ENCODE measurements at regions not wholly inside any gene's neighbourhood (a gene's known extent, or its start where the extent isn't known, plus 50 kb on each side); places are given as distances from the start of the nearest gene placed in this dataset.

GRCh38 chr21:39109163-39109530, 74.1 kb downstream of the PSMG1 start (continued):
- TF ChIP-seq, protein P1, sequence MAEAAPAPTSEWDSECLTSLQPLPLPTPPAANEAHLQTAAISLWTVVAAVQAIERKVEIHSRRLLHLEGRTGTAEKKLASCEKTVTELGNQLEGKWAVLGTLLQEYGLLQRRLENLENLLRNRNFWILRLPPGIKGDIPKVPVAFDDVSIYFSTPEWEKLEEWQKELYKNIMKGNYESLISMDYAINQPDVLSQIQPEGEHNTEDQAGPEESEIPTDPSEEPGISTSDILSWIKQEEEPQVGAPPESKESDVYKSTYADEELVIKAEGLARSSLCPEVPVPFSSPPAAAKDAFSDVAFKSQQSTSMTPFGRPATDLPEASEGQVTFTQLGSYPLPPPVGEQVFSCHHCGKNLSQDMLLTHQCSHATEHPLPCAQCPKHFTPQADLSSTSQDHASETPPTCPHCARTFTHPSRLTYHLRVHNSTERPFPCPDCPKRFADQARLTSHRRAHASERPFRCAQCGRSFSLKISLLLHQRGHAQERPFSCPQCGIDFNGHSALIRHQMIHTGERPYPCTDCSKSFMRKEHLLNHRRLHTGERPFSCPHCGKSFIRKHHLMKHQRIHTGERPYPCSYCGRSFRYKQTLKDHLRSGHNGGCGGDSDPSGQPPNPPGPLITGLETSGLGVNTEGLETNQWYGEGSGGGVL (tag by site-specific recombination; IDR thresholded peaks at IDR 0.05) = no peak
- TF ChIP-seq ZNF202 (tag by site-specific recombination; IDR thresholded peaks at IDR 0.05; ENCODE audit: borderline replicate concordance) = no peak

DNA sequence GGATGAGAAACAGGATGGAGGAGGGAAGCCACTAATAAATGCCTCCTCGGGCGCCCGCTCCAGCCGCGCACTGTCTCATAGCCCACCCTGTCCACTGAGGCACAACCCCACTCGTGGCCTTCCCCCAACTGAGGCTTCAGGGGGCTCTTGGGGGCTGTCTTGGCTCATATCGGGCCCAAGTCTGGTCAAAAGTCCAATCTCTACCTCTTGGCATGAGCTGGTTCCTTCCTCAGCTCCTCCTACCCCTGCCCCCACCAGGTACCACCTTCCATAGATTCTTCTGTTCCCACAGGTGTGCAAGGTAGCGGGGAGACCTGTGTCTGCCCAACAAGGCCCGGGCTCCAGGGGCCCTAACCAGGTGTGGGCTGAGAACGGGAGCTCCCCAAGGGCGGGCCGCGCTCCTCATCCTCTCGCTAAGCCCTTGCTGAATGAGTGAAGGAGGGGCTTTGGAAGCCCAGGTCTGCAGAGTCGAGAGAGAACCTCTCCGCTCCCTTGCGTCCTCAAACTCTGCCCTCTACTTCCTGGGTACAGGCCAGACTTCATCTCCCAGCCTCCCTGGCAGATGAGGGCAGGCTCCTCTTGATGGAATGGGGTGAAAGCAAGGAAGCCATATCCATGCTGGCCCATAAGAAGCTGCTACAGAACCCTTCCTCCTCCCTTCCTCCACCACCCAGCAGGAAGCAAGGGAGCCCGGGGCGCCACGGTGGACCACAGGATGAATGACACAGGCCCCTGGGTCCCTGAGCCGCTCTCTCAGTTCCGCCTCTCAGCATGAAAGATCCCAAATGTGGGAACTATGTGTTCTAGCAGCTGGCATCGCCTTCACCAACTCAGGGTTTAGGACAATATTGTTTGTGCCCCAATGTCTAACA, 74.7 kb downstream of the PSMG1 start:
- Histone ChIP-seq H3K27ac (ENCODE audit: extremely low read depth, low read depth, low read length) (no peak overlapping the region), H3K4me3 (ENCODE audit: low read depth, low read length) (no peak overlapping the region), H3K36me3 (ENCODE audit: control insufficient read depth in 2 of 2, insufficient read depth in 1 of 2, low read length in 2 of 2) (no peaks in the 10 kb centered on the region), H3K9me3 (ENCODE audit: control insufficient read depth, insufficient read depth, low read depth, low read length) (no peaks in the 10 kb centered on the region), H3K4me1 (ENCODE audit: control insufficient read depth, insufficient read depth, low read length) (no peaks in the 10 kb centered on the region)
- POLR2A ChIA-PET = no interaction called here
- CTCF ChIA-PET = interaction anchor here (0.6 kb wide), 1 partner anchor 1360 kb away, joined by 3 read pairs; no protein-coding TSS in a partner anchor
- TF ChIP-seq ZNF623 (tag by site-specific recombination; IDR thresholded peaks at IDR 0.05) (no peak), ZSCAN16 (tag by site-specific recombination; IDR thresholded peaks at IDR 0.05) (no peak), MEIS1 (CRISPR knock-in tag; IDR thresholded peaks at IDR 0.05; ENCODE audit: borderline replicate concordance) (no peak), ZNF704 (tag by site-specific recombination; IDR thresholded peaks at IDR 0.05) (no peak), KLF7 (tag by site-specific recombination; IDR thresholded peaks at IDR 0.05; ENCODE audit: borderline replicate concordance) (no peak), ZNF596 (tag by site-specific recombination; IDR thresholded peaks at IDR 0.05) (no peak), ZEB2 (tag by site-specific recombination; IDR thresholded peaks at IDR 0.05) (no peak), RBAK (tag by site-specific recombination; IDR thresholded peaks at IDR 0.05) (no peak), ZXDB (tag by site-specific recombination; IDR thresholded peaks at IDR 0.05) (no peak), ZNF580 (tag by site-specific recombination; IDR thresholded peaks at IDR 0.05) (no peak), ZNF132 (tag by site-specific recombination; IDR thresholded peaks at IDR 0.05; ENCODE audit: borderline replicate concordance) (no peak), GLIS2 (tag by site-specific recombination; IDR thresholded peaks at IDR 0.05) (no peak), ZNF530 (tag by site-specific recombination; IDR thresholded peaks at IDR 0.05; ENCODE audit: low read depth) (no peak), ZNF776 (tag by site-specific recombination; IDR thresholded peaks at IDR 0.05; ENCODE audit: borderline replicate concordance) (no peak)
- TF ChIP-seq, protein P2, sequence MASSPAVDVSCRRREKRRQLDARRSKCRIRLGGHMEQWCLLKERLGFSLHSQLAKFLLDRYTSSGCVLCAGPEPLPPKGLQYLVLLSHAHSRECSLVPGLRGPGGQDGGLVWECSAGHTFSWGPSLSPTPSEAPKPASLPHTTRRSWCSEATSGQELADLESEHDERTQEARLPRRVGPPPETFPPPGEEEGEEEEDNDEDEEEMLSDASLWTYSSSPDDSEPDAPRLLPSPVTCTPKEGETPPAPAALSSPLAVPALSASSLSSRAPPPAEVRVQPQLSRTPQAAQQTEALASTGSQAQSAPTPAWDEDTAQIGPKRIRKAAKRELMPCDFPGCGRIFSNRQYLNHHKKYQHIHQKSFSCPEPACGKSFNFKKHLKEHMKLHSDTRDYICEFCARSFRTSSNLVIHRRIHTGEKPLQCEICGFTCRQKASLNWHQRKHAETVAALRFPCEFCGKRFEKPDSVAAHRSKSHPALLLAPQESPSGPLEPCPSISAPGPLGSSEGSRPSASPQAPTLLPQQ (tag by site-specific recombination; IDR thresholded peaks at IDR 0.05) = no peak
- TF ChIP-seq, protein P3, sequence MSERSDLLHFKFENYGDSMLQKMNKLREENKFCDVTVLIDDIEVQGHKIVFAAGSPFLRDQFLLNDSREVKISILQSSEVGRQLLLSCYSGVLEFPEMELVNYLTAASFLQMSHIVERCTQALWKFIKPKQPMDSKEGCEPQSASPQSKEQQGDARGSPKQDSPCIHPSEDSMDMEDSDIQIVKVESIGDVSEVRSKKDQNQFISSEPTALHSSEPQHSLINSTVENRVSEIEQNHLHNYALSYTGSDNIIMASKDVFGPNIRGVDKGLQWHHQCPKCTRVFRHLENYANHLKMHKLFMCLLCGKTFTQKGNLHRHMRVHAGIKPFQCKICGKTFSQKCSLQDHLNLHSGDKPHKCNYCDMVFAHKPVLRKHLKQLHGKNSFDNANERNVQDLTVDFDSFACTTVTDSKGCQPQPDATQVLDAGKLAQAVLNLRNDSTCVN (tag by site-specific recombination; optimal IDR thresholded peaks at IDR 0.05) = no peak
